A549 (cell line): ENCODE measurements at regions not wholly inside any gene's neighbourhood (a gene's known extent, or its start where the extent isn't known, plus 50 kb on each side); places are given as distances from the start of the nearest gene placed in this dataset.

Experiments used
- ATAC-seq, 2 experiments: fragments of 200-7000 bp in 1 of 2; fragments of >200 bp in 1 of 2; cut with Nextera tagmentation in 1 of 2; cut with Tn5 transposase in 1 of 2; 3 replicates each; pipeline versions ENCODE4 v1.8.0 to v1.9.1; 2018 to 2020; ENCODE audit warnings: mild to moderate bottlenecking in 1 of 2, moderate library complexity in 1 of 2
- CTCF ChIA-PET: fragments of 300-600 bp; sonication (Branson Sonifier 250); formaldehyde crosslinking; extraction: SDS; loops from one replicate; lab custom pipeline; 2021; ENCODE audit warnings: antibody characterized with exemption, inconsistent platforms; lab: Yijun Ruan, JAX
- POLR2A ChIA-PET: fragments of 350-600 bp; formaldehyde crosslinking; extraction: SDS; loops from one replicate; lab custom pipeline; 2021; ENCODE audit warnings: antibody characterized with exemption, inconsistent platforms; lab: Yijun Ruan, JAX
- DNase-seq, 2 experiments: peaks; one replicate each; pipeline versions ENCODE4 v3.0.0 to v3.0.0-alpha.2; 2011 to 2016; ENCODE audit warnings: low read depth in 1 of 2, low spot score in 1 of 2
- FAIRE-seq: peaks from 2 replicates; lab custom pipeline; 2011; peaks lifted over from hg19 to GRCh38; lab: Jason Lieb, UNC
- H3K27ac ChIP-seq, 2 experiments: fragments of >200 bp; sonication (Bioruptor Twin); formaldehyde crosslinking; 3 replicates each; pipeline ENCODE4 v1.5.1; 2016 to 2017
- H3K4me1 ChIP-seq: fragments of >200 bp; sonication (Bioruptor Twin); formaldehyde crosslinking; 3 replicates; pipeline ENCODE4 v1.6.1; 2016
- H3K4me2 ChIP-seq: fragments of >200 bp; sonication (Bioruptor Twin); formaldehyde crosslinking; 3 replicates; pipeline ENCODE4 v1.6.1; 2016
- H3K4me3 ChIP-seq: fragments of >200 bp; sonication (Bioruptor Twin); formaldehyde crosslinking; 3 replicates; pipeline ENCODE4 v1.5.1; 2016
- H3K9me3 ChIP-seq: fragments of >200 bp; sonication (Bioruptor Twin); formaldehyde crosslinking; 3 replicates; pipeline ENCODE4 v1.6.1; 2016
- BHLHE40 ChIP-seq: IDR thresholded peaks from 2 replicates; pipeline ENCODE4 v1.6.1; 2012; ENCODE audit warnings: low read depth, low read length, inconsistent platforms
- CBX2 ChIP-seq: fragments of 200-600 bp; sonication (generic); IDR thresholded peaks from 2 replicates; pipeline ENCODE4 v1.6.1; 2016; ENCODE audit warnings: low read depth, mild to moderate bottlenecking, borderline replicate concordance
- HOXB5 ChIP-seq: fragments of 250-450 bp; sonication (Bioruptor Pico); IDR thresholded peaks from 2 replicates; pipeline ENCODE4 v1.5.0; 2020; ENCODE audit warnings: mild to moderate bottlenecking, moderate library complexity
- JUN ChIP-seq, 2 experiments: fragments of >200 bp; sonication (Bioruptor Twin); formaldehyde crosslinking; IDR thresholded peaks; 2 replicates in 1 of 2; 3 replicates in 1 of 2; pipeline ENCODE4 v1.6.1; 2016 to 2017
- NFE2L2 ChIP-seq: fragments of 150-350 bp; conservative IDR thresholded peaks from 2 replicates; pipeline ENCODE4 v1.6.1; 2014; ENCODE audit warnings: low read length
- NR3C1 ChIP-seq: fragments of >200 bp; sonication (Bioruptor Twin); formaldehyde crosslinking; IDR thresholded peaks from 3 replicates; pipeline ENCODE4 v1.6.1; 2017
- POLR2A ChIP-seq: IDR thresholded peaks from 2 replicates; pipeline ENCODE4 v1.6.1; 2012; ENCODE audit warnings: mild to moderate bottlenecking, low read length
- RAD21 ChIP-seq, 2 experiments: fragments of >200 bp in 1 of 2; sonication (Bioruptor Twin) in 1 of 2; formaldehyde crosslinking in 1 of 2; IDR thresholded peaks in 1 of 2; conservative IDR thresholded peaks in 1 of 2; 2 replicates in 1 of 2; 3 replicates in 1 of 2; pipeline ENCODE4 v1.6.1; 2012 to 2018; ENCODE audit warnings: inconsistent platforms in 1 of 2
- RCOR1 ChIP-seq: fragments of 150-350 bp; IDR thresholded peaks from 2 replicates; pipeline ENCODE4 v1.6.1; 2014; ENCODE audit warnings: antibody characterized with exemption, low read length, low read depth
- SREBF2 ChIP-seq: fragments of 450-650 bp; IDR thresholded peaks from 2 replicates; pipeline ENCODE4 v1.6.1; 2014; ENCODE audit warnings: mild to moderate bottlenecking, moderate library complexity
- TP53 ChIP-seq: fragments of 250-450 bp; sonication (Bioruptor Pico); IDR thresholded peaks from 2 replicates; pipeline ENCODE4 v1.5.0; 2021; ENCODE audit warnings: mild to moderate bottlenecking, moderate library complexity
- ZNF302 ChIP-seq: fragments of 250-450 bp; sonication (Bioruptor Pico); IDR thresholded peaks from 2 replicates; pipeline ENCODE4 v1.9.0; 2021; ENCODE audit warnings: inconsistent platforms, mild to moderate bottlenecking, moderate library complexity
- ZSCAN20 ChIP-seq: fragments of 250-450 bp; sonication (Bioruptor Pico); IDR thresholded peaks from 2 replicates; pipeline ENCODE4 v1.8.0; 2022; ENCODE audit warnings: mild to moderate bottlenecking, moderate library complexity
- WGBS: methylation state at CpG from one replicate; pipeline ENCODE4 v1.1.6; 2017; ENCODE audit errors: missing lambda C conversion rate; 5-methylcytosine and 5-hydroxymethylcytosine counted together
- TF ChIP-seq, protein P1 (sequence below): fragments of >200 bp; sonication (Bioruptor Twin); formaldehyde crosslinking; IDR thresholded peaks from 2 replicates; pipeline ENCODE4 v1.6.1; 2016
- TF ChIP-seq, protein P2 (sequence below): fragments of 150-350 bp; IDR thresholded peaks from 2 replicates; pipeline ENCODE4 v1.6.1; 2014; ENCODE audit warnings: low read depth, mild to moderate bottlenecking, low read length
- TF ChIP-seq, protein P3 (sequence below): fragments of >200 bp; sonication (Bioruptor Twin); formaldehyde crosslinking; IDR thresholded peaks from 3 replicates; pipeline ENCODE4 v1.6.1; 2016
- TF ChIP-seq, protein P4 (sequence below): fragments of 250-450 bp; sonication (Bioruptor Pico); IDR thresholded peaks from 2 replicates; pipeline ENCODE4 v1.5.0; 2020; ENCODE audit warnings: low read depth, mild to moderate bottlenecking, moderate library complexity
- TF ChIP-seq, protein P5 (sequence below): fragments of 200-600 bp; sonication (generic); IDR thresholded peaks from 2 replicates; pipeline ENCODE4 v1.6.1; 2016; ENCODE audit warnings: antibody characterized with exemption, mild to moderate bottlenecking, moderate library complexity

DNA sequence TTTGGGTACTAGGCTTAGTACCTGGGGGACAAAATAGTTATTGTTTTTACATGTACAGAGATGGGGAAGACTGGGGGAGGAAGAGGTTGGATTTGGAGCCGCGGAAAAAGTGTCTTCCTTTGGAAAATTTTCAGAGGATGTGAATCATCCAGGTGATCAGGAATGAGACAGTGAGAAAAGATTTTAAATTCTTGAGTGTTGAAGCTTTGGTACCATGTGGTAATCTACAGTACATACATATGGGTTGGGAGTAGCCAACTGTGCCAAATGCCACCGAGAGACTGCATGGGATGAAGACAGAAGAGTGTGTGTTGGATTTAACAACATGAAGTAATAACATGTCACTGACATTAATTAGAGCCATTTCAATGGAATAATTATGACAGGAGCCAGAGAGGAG, 1238.2 kb downstream of the ROBO1 start:
- ChIA-PET CTCF (interaction anchor here (0.5 kb wide), 1 partner anchor 36 kb away, joined by 3 read pairs; no protein-coding TSS in a partner anchor), POLR2A (no interaction called here)
- 37% methylated on average over 3 of the region's 3 CpGs for WGBS
- no peak for ATAC-seq
- Histone ChIP-seq H3K9me3 (0 out of 3 replicates have a peak, but pooled peaks cover 2% of the 10 kb centered on the region), H3K4me1 (no peaks in the 10 kb centered on the region), H3K4me2 (no peak overlapping the region), H3K27ac (no peak overlapping the region), H3K4me3 (no peak overlapping the region)
- no peak for FAIRE-seq
- DNase-seq, result no peak
- TF ChIP-seq, protein P1, sequence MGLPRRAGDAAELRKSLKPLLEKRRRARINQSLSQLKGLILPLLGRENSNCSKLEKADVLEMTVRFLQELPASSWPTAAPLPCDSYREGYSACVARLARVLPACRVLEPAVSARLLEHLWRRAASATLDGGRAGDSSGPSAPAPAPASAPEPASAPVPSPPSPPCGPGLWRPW, result no peak
- TF ChIP-seq ZNF302 (CRISPR knock-in tag) (no peak), NFE2L2 (no peak), CBX2 (no peak), SREBF2 (no peak), RAD21 (conservative IDR thresholded peaks at IDR 0.05 in 1 of 2, IDR thresholded peaks at IDR 0.05 in 1 of 2) (no peak), POLR2A (no peak), RCOR1 (no peak), TP53 (CRISPR knock-in tag) (no peak), NR3C1 (no peak)
- TF ChIP-seq, protein P2, sequence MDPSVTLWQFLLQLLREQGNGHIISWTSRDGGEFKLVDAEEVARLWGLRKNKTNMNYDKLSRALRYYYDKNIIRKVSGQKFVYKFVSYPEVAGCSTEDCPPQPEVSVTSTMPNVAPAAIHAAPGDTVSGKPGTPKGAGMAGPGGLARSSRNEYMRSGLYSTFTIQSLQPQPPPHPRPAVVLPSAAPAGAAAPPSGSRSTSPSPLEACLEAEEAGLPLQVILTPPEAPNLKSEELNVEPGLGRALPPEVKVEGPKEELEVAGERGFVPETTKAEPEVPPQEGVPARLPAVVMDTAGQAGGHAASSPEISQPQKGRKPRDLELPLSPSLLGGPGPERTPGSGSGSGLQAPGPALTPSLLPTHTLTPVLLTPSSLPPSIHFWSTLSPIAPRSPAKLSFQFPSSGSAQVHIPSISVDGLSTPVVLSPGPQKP, result no peak
- TF ChIP-seq, protein P3, sequence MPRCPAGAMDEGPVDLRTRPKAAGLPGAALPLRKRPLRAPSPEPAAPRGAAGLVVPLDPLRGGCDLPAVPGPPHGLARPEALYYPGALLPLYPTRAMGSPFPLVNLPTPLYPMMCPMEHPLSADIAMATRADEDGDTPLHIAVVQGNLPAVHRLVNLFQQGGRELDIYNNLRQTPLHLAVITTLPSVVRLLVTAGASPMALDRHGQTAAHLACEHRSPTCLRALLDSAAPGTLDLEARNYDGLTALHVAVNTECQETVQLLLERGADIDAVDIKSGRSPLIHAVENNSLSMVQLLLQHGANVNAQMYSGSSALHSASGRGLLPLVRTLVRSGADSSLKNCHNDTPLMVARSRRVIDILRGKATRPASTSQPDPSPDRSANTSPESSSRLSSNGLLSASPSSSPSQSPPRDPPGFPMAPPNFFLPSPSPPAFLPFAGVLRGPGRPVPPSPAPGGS, result no peak
- TF ChIP-seq, protein P4, sequence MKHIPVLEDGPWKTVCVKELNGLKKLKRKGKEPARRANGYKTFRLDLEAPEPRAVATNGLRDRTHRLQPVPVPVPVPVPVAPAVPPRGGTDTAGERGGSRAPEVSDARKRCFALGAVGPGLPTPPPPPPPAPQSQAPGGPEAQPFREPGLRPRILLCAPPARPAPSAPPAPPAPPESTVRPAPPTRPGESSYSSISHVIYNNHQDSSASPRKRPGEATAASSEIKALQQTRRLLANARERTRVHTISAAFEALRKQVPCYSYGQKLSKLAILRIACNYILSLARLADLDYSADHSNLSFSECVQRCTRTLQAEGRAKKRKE, result no peak
- TF ChIP-seq, protein P5, sequence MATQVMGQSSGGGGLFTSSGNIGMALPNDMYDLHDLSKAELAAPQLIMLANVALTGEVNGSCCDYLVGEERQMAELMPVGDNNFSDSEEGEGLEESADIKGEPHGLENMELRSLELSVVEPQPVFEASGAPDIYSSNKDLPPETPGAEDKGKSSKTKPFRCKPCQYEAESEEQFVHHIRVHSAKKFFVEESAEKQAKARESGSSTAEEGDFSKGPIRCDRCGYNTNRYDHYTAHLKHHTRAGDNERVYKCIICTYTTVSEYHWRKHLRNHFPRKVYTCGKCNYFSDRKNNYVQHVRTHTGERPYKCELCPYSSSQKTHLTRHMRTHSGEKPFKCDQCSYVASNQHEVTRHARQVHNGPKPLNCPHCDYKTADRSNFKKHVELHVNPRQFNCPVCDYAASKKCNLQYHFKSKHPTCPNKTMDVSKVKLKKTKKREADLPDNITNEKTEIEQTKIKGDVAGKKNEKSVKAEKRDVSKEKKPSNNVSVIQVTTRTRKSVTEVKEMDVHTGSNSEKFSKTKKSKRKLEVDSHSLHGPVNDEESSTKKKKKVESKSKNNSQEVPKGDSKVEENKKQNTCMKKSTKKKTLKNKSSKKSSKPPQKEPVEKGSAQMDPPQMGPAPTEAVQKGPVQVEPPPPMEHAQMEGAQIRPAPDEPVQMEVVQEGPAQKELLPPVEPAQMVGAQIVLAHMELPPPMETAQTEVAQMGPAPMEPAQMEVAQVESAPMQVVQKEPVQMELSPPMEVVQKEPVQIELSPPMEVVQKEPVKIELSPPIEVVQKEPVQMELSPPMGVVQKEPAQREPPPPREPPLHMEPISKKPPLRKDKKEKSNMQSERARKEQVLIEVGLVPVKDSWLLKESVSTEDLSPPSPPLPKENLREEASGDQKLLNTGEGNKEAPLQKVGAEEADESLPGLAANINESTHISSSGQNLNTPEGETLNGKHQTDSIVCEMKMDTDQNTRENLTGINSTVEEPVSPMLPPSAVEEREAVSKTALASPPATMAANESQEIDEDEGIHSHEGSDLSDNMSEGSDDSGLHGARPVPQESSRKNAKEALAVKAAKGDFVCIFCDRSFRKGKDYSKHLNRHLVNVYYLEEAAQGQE, result no peak

DNA sequence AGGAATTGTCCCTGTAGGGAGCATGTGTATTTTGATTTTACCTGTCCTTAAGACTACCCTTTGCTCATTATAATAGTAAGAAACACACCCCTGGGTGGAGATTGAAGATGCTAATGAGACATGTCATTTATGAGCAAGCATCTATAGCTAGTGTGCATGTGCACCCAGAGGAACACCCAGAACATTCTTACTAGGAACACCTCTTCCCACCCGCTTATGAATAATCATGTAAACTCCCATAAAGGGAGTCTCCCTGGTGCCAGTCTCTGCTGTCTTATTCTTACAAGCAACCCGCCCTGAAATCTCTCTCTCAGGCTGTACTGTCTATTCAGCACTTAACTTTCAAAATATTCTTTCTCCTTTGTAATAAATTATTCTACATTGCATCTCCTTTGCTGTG, 1227.3 kb downstream of the ROBO1 start:
- Histone ChIP-seq H3K4me1 (no peaks in the 10 kb centered on the region), H3K4me3 (no peak overlapping the region), H3K9me3 (no peaks in the 10 kb centered on the region), H3K27ac (no peak overlapping the region)
- ChIA-PET POLR2A (no interaction called here), CTCF (interaction anchor here (1.4 kb wide), 2 partner anchors 9 to 10 kb away, joined by 3 to 4 read pairs; no protein-coding TSS in a partner anchor)
- no peak for ATAC-seq
- 23% methylated on average over 2 of the region's 2 CpGs for WGBS
- no peak for TF ChIP-seq HOXB5 (CRISPR knock-in tag)
- TF ChIP-seq JUN (IDR thresholded peaks at IDR 0.05), result no peak
- no peak for TF ChIP-seq BHLHE40
- TF ChIP-seq ZSCAN20 (CRISPR knock-in tag), result no peak
- TF ChIP-seq, all 56 proteins: peak for 0
- H3K4me2 ChIP-seq, result no peak overlapping the region
- DNase-seq (no peak), FAIRE-seq (no peak)
